Epithelial cell of prostate (primary cell): ENCODE measurements at regions not wholly inside any gene's neighbourhood (a gene's known extent, or its start where the extent isn't known, plus 50 kb on each side); places are given as distances from the start of the nearest gene placed in this dataset.

Source experiments
- DNase-seq: peaks from one replicate; pipeline ENCODE4 v3.0.0-alpha.2; 2011; ENCODE audit warnings: low read depth, low spot score
- H3K27ac ChIP-seq: fragments of 450-650 bp; 2 replicates; pipeline ENCODE4 v1.5.1; 2017; ENCODE audit warnings: mild to moderate bottlenecking

- no peak overlapping the region for H3K27ac ChIP-seq
Measured at GRCh38 chr12:124688356-124688992, 121.1 kb upstream of the NCOR2 start.

GRCh38 chr12:124687917-124688316 is 120.5 kb upstream of the NCOR2 start:
- no peak for DNase-seq
- H3K27ac ChIP-seq, result no peak overlapping the region

More at GRCh38 chr12:124688356-124688992, 121.1 kb upstream of the NCOR2 start:
- DNase-seq, result no peak

GRCh38 chr12:124687174-124687902 is 119.9 kb upstream of the NCOR2 start:
- DNase-seq, result no peak
- H3K27ac ChIP-seq, result peak overlapping the region; percentile 59

GRCh38 chr12:124686370-124687173 is 119.2 kb upstream of the NCOR2 start:
- H3K27ac ChIP-seq, result peak overlapping the region; percentile 59
- no peak for DNase-seq

- no peak for DNase-seq
- peak overlapping the region; percentile 59 for H3K27ac ChIP-seq
Measured at GRCh38 chr12:124685689-124686369, 118.4 kb upstream of the NCOR2 start.

GRCh38 chr12:124684971-124685688 is 117.7 kb upstream of the NCOR2 start:
- no peak for DNase-seq
- peak overlapping the region; percentile 59 for H3K27ac ChIP-seq

GRCh38 chr12:124684496-124684895 is 117.1 kb upstream of the NCOR2 start:
- peak overlapping the region; percentile 59 for H3K27ac ChIP-seq

GRCh38 chr12:124683152-124684124 is 116.0 kb upstream of the NCOR2 start:
- H3K27ac ChIP-seq, result peak overlapping the region; percentile 65
- peak; percentile 48 for DNase-seq

More at GRCh38 chr12:124684496-124684895, 117.1 kb upstream of the NCOR2 start:
- DNase-seq, result no peak

GRCh38 chr12:124682425-124683151 is 115.2 kb upstream of the NCOR2 start:
- no peak for DNase-seq
- H3K27ac ChIP-seq, result peak overlapping the region; percentile 65

GRCh38 chr12:124681779-124682391 is 114.5 kb upstream of the NCOR2 start:
- H3K27ac ChIP-seq, result peak overlapping the region; percentile 65
- no peak for DNase-seq

GRCh38 chr12:124680863-124681778 is 113.7 kb upstream of the NCOR2 start:
- H3K27ac ChIP-seq, result peak overlapping the region; percentile 65
- peak; percentile 64 for DNase-seq

- no peak for DNase-seq
- no peak overlapping the region for H3K27ac ChIP-seq
Measured at GRCh38 chr12:124679533-124680371, 112.3 kb upstream of the NCOR2 start.

- H3K27ac ChIP-seq, result no peak overlapping the region
- no peak for DNase-seq
Measured at GRCh38 chr12:124679047-124679446, 111.6 kb upstream of the NCOR2 start.

GRCh38 chr12:124678421-124678893 is 111.0 kb upstream of the NCOR2 start:
- no peak overlapping the region for H3K27ac ChIP-seq

GRCh38 chr12:124677552-124678356 is 110.3 kb upstream of the NCOR2 start:
- no peak for DNase-seq
- H3K27ac ChIP-seq, result no peak overlapping the region

More at GRCh38 chr12:124678421-124678893, 111.0 kb upstream of the NCOR2 start:
- DNase-seq, result no peak
